Chondrocyte (in vitro differentiated cells): ENCODE measurements at regions not wholly inside any gene's neighbourhood (a gene's known extent, or its start where the extent isn't known, plus 50 kb on each side); places are given as distances from the start of the nearest gene placed in this dataset.

ENCODE experiments used
- DNase-seq: peaks from one replicate; pipeline ENCODE4 v3.0.0; 2021; ENCODE audit warnings: mixed read lengths, low spot score
- H3K27ac Mint-ChIP-seq: one replicate; pipeline ENCODE4 v1.8.0; 2021; ENCODE audit warnings: mild to moderate bottlenecking, moderate library complexity, mixed read lengths; ENCODE audit not compliant: unreplicated experiment
- H3K27me3 Mint-ChIP-seq: 2 replicates; pipeline ENCODE4 v1.8.0; 2021; ENCODE audit warnings: low read depth, mixed read lengths
- H3K36me3 Mint-ChIP-seq: 2 replicates; pipeline ENCODE4 v1.8.0; 2021; ENCODE audit warnings: low read depth, mixed read lengths
- H3K4me1 Mint-ChIP-seq: 2 replicates; pipeline ENCODE4 v1.8.0; 2021; ENCODE audit warnings: low read depth, mild to moderate bottlenecking, mixed read lengths
- H3K4me3 Mint-ChIP-seq: one replicate; pipeline ENCODE4 v1.8.0; 2021; ENCODE audit warnings: mild to moderate bottlenecking, moderate library complexity, mixed read lengths; ENCODE audit not compliant: unreplicated experiment
- H3K9me3 Mint-ChIP-seq: 2 replicates; pipeline ENCODE4 v1.8.0; 2021; ENCODE audit warnings: low read depth, mixed read lengths
- TF ChIP-seq, protein P1 (sequence below): fragments of 200-600 bp; sonication (generic); IDR thresholded peaks from 2 replicates; pipeline ENCODE4 v1.5.0; 2021; ENCODE audit warnings: antibody characterized with exemption, mild to moderate bottlenecking, moderate library complexity

GRCh38 chr3:13206799-13207577 lies 133.8 kb upstream of the IQSEC1 start:
- Mint-ChIP-seq H3K9me3 (no peaks in the 10 kb centered on the region), H3K27me3 (peaks cover 42% of the 10 kb centered on the region), H3K4me3 (no peak overlapping the region), H3K27ac (no peak overlapping the region), H3K4me1 (no peaks in the 10 kb centered on the region), H3K36me3 (no peaks in the 10 kb centered on the region)
- peak; percentile 72 for DNase-seq
- TF ChIP-seq, protein P1, sequence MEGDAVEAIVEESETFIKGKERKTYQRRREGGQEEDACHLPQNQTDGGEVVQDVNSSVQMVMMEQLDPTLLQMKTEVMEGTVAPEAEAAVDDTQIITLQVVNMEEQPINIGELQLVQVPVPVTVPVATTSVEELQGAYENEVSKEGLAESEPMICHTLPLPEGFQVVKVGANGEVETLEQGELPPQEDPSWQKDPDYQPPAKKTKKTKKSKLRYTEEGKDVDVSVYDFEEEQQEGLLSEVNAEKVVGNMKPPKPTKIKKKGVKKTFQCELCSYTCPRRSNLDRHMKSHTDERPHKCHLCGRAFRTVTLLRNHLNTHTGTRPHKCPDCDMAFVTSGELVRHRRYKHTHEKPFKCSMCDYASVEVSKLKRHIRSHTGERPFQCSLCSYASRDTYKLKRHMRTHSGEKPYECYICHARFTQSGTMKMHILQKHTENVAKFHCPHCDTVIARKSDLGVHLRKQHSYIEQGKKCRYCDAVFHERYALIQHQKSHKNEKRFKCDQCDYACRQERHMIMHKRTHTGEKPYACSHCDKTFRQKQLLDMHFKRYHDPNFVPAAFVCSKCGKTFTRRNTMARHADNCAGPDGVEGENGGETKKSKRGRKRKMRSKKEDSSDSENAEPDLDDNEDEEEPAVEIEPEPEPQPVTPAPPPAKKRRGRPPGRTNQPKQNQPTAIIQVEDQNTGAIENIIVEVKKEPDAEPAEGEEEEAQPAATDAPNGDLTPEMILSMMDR = no peak

DNA sequence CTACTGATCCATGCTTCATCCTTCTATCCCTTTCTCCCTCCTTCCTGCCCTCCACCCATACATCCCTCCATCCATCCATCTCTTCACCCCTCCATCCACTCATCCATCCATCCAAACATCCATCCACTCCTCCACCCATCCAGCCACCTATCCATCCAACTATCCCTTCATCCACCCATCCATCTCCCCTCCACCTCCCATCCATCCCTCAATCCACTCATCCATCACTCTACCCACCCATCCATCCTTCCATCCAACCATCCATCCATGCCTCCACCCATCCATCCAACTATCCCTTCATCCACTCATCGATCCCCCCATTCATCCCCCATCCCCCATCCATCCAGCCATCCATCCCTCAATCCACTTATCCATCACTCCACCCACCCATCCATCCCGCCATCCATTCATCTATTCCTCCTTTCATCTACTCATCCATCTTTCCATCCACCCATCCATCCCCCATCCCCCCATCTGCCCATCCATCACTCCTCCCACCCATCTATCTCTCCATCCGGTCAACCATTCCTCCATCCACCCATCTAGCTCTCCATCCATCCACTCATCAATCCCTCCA lies 132.4 kb upstream of the IQSEC1 start:
- Mint-ChIP-seq H3K9me3 (no peaks in the 10 kb centered on the region), H3K36me3 (no peaks in the 10 kb centered on the region), H3K27ac (no peak overlapping the region), H3K4me3 (no peak overlapping the region), H3K4me1 (no peaks in the 10 kb centered on the region), H3K27me3 (peaks cover 43% of the 10 kb centered on the region)
- TF ChIP-seq, protein P1 = no peak
- DNase-seq = no peak

- H3K27ac Mint-ChIP-seq = no peak overlapping the region
- H3K36me3 Mint-ChIP-seq = peaks cover 2% of the 10 kb centered on the region
- peak; percentile 87 for DNase-seq
- H3K4me1 Mint-ChIP-seq = no peaks in the 10 kb centered on the region
- TF ChIP-seq, protein P1 = no peak
- peaks cover 47% of the 10 kb centered on the region for H3K27me3 Mint-ChIP-seq
- no peak overlapping the region for H3K4me3 Mint-ChIP-seq
- H3K9me3 Mint-ChIP-seq = no peaks in the 10 kb centered on the region
Observed at GRCh38 chr3:13204177-13204581, 130.9 kb upstream of the IQSEC1 start.

GRCh38 chr3:13203398-13204176 lies 130.4 kb upstream of the IQSEC1 start:
- H3K4me1 Mint-ChIP-seq = no peaks in the 10 kb centered on the region
- H3K36me3 Mint-ChIP-seq = peaks cover 2% of the 10 kb centered on the region
- peak; percentile 56 for DNase-seq
- TF ChIP-seq, protein P1 = no peak
- peaks cover 47% of the 10 kb centered on the region for H3K27me3 Mint-ChIP-seq
- H3K27ac Mint-ChIP-seq = peak overlapping the region; percentile 22
- H3K4me3 Mint-ChIP-seq = no peak overlapping the region
- H3K9me3 Mint-ChIP-seq = no peaks in the 10 kb centered on the region

DNA sequence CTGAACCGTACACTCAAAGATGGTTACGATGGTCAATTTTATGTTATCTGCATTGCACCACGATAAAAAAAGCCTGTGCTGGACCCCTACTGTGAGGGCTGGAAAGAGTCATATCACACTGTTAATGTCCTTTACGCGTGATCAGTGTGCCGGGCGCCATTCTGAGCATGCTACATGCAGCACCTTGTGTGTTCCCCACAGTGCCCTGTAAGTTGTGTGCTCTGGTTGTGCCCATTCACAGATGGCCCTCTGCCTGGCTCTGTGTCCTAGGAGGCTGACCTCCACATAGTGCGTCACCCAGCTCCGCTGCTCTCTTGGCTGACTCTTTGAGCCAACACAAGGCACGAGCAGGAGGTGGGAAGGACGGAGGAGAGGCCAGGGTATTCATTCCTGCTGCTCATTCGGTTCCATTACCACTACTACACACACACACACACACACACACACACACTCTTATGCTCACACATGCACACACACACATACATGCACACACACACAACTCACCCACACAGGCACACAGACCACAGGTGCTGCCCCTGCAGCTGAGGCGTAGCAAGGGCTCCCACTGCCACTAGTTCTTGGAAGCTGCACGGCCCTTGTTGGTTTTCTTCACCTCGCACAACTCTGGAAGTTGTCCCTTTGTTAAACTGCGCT lies 129.6 kb upstream of the IQSEC1 start:
- Mint-ChIP-seq H3K36me3 (peaks cover 2% of the 10 kb centered on the region), H3K27me3 (peaks cover 41% of the 10 kb centered on the region), H3K4me3 (no peak overlapping the region), H3K27ac (no peak overlapping the region), H3K4me1 (no peaks in the 10 kb centered on the region), H3K9me3 (no peaks in the 10 kb centered on the region)
- peak; percentile 62 for DNase-seq
- TF ChIP-seq, protein P1 = no peak
